DMS 273 treated with DMSO at 0.1 percent for 48 hours (cell line): ENCODE measurements at regions not wholly inside any gene's neighbourhood (a gene's known extent, or its start where the extent isn't known, plus 50 kb on each side); places are given as distances from the start of the nearest gene placed in this dataset.
A peak's percentile ranks its signal among the peaks of the same experiment; 100 is the strongest.

Source experiments
- DNase-seq: peaks from one replicate; lab custom pipeline; 2025; lab: John Stamatoyannopoulos, UW

GRCh38 chr6:168908887-168909286 is 344.8 kb downstream of the THBS2 start:
- DNase-seq, result no peak

GRCh38 chr6:168908166-168908565 is 345.5 kb downstream of the THBS2 start:
- no peak for DNase-seq

- no peak for DNase-seq
These were observed 347.3 kb downstream of the THBS2 start for GRCh38 chr6:168906391-168906790.

- DNase-seq, result no peak
These were observed 348.1 kb downstream of the THBS2 start for GRCh38 chr6:168905451-168906090.

DNA sequence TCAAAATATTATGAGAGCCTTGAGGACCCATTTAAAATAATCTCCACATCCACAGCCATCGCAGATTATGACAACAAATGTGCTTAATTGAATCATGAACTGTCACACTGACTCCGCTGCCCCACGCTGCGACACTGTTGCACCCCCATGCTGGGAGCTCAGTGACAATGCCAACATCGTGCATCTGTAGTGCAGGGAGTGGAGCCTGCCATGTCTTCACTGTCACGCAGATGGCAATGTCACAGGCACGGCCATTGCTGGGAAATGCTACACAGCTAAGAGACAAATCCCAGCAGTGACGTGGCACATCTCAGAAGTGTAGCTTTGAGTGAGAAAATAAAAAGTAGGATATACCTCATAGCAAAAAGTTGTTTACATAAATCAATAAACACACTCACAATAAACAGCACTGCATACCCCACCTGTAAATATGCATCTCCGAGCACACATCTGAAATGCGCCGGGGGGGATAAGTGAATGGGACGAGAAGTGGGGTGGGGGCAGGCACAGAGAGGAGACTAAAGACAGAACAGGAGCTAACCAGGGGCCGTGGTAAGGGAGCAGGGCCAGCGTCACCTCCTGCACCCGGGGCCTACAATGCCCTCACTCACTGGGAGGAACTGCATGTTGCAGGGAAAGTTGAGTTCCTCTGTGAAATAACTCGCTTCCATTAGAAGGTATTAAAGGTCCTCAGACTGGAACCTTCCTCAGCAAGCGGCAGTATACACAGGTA is 349.9 kb downstream of the THBS2 start:
- no peak for DNase-seq

GRCh38 chr6:168902075-168902474 is 351.6 kb downstream of the THBS2 start:
- no peak for DNase-seq

DNA sequence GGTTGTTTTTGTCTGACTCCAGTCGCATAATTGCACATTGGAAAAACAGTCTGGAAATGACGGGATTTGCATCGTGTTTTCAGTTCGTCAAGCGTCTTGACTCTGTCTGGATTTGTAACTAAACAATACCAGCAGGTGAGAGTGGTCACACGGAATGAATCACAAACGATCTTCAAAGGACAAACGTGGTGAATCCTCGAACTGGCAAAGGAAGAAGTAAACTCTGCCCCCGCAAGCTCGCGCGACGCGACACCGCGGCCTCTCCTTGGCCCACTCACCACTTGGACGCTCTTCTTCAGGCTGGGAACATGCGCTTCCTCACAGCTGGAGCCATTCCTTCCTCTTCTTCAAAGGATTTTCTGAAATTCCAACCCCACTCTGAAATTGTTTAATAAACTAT is 352.6 kb downstream of the THBS2 start:
- DNase-seq, result no peak

DNA sequence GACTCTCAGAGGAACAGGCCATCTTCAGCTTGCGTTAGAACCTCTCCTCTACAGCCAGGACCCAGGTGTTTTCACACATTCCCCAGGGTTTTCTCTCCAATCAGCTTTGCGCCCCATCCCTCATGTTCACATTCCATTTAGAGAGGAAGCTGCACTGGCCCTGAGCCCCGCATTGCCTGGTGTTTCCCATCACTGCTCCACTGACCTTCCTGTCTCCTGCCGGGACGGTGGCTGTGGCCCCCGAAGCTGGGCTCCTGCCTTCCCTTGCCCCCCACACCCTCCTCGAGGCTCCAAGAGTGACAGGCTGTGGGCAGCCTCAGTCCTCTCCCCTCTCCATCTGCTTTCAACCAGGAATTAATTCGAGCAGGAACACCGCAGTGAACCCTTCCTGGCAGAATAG is 357.3 kb downstream of the THBS2 start:
- no peak for DNase-seq

DNA sequence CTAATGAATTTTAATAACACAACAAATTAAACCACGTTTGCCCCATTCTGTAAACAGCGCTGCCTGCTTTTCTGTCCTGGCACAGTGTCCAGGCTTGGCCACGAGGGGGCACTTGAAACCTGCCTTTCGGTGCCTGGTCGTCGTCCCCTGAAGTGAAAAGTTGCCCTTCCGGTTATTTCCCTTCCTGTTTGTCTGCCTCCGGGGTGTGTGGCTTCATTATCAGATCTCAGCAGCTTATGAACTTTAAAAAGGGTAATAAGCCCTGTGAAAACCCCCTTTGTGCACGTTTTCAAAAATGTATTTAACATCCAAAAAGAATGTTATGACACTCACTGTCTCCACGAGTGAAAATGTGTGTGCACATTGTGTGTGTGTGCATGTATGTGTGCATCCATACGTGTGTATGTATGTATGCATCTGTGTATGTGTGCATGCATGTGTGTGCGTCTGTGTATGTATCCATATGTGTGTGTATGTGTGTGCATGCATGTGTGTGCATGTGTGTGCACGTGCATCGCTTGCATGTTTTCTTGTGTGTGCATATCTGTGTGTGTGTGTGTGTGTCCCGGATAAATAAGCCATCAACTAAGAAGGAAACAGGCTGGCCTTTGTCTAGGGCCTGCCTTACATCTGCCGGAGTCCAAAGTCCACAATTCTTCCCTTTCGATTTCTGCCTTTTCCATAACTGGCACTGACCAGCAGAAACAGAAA is 358.4 kb downstream of the THBS2 start:
- DNase-seq, result peak; percentile 33

GRCh38 chr6:168892031-168892430 is 361.6 kb downstream of the THBS2 start:
- DNase-seq, result no peak

- DNase-seq, result no peak
These were observed 362.7 kb downstream of the THBS2 start for GRCh38 chr6:168890981-168891365.

DNA sequence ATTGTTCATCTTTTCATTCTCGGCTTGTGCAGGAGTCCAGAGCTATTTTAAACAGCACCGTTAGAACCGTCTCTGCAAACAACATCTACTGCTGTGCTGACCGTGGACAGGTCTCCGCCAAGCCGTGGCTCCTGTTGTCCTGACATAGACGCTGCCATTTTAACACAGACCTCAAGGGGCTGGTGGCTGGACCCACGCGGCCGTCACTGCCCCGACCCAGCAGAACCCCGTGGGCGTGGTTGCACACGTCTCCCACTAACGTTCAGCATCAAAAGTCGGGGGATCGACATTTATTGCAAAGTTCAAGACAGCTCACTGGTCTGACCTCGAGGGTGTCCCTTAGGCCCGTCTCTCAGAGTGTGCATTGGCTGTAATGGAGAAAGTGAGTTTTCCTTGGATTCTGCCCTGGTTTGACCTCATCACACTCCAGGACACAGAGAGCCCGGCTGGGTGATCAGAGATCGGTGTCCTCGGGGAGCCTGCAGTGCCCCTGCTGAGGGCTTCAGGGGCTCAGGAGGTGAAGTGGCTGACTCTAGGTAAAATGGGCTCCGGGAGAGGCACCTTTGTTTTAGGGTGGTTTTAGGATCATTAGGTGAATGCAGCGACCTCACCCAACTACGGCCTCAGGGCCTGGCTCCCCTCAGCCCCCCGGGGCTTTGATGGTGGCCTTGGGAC is 363.2 kb downstream of the THBS2 start:
- DNase-seq, result no peak

DNA sequence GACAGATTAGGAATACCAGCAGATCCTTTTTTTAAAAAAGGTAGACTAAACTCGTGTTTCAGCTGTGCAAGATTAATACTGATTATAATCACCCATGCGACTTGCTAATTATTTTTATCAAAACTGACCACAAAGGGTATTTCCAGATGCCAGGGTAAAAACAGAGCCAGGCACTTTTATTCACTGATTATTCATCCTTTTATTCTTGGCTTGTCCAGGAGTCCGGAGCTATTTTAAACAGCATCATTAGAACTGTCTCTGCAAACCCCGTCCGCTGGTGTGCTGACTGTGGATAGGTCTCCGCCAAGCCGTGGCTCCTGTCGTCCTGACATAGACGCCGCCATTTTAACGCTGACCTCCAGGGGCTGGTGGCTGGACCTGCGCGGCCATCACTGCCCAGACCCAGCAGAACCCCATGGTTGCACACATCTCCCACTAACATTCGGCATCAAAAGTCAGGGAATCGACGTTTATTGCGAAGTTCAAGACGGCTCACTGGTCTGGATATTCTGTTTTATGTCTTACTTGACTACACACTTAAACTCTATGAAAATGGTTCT is 364.8 kb downstream of the THBS2 start:
- no peak for DNase-seq

DNA sequence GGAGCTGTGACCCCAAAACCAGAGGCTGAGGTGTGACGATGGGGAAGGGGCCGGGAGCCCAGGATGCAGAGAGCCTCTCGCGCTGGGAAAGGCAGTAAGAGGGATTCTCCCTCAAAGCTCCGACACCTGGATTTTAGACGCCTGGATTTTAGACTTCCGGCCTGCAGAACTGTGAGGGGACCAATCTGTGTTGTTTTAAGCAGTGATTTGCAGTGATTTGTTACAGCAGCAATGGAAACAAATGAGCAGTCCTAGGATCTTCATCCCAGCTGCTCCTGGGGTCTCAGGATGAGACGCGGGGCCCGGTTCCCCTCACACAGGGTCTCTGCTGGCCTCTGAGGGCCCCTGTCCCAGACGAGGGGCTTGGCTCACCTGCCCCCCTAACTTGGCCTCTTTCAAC is 365.5 kb downstream of the THBS2 start:
- no peak for DNase-seq

DNA sequence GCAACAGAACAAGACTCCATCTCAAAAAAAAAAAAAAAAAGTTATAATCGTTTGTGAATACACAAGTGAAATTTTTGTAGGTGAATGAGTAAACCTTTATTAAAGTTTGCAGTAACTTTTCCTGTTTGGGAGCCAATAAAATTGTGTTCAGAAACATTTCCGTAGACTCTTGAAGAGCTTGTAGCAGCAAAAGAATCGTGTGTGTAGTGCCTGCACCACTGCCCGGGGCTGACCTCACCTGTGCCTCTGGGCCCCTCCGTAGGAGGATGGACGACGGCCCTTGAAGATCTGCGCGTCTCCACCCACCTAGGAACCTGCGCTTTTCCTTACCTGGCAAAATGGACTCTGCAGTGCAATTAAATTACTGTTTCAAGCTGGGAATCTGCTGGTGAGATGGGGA is 366.0 kb downstream of the THBS2 start:
- no peak for DNase-seq

- DNase-seq, result no peak
These were observed 366.7 kb downstream of the THBS2 start for GRCh38 chr6:168886964-168887363.

DNA sequence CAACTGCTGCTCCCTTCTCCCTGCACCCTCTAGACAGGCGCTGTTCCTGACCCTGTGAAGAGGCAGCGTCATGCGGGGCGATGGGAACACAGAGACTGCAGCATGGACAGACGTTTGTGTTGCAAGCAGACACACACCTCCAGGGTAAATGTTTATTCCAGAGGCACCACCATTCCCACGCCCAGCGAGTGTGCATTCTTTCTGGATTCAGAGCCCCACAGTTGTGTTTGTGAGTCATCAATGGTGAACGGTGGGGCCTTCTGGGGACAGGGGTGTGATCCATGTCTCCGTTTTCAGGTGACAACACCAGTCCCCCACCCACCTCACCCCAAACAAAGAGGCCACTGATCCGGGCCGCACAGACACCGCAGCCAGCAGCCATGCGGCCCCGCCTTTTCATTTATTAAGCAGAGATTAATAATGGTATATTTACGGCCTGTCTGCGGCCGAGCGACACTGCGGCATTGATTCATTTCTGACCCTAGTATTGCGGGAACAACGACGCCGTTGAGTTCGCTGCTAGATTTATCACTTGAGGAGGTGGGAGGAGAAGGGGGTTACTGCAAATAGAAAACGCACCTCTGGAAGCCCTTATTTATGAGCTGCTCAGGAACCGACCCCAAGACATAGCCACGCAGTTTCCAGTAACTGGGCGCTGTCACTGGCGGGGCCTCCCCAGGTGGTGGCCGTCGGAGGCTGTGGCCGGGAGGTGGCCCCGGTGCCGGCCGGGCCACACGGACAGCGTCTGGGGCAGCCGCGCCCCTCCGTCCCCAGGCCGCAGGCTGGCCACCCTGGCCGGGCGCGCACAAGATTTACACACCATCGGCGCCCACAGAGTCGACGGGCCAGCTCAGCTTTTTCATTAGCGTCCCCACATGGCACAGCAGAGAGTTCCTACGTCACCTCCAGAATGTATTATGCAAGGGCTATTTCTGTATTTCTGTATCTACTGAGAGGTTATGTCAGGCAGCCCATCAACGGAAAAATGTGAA is 367.6 kb downstream of the THBS2 start:
- DNase-seq, result no peak

DNA sequence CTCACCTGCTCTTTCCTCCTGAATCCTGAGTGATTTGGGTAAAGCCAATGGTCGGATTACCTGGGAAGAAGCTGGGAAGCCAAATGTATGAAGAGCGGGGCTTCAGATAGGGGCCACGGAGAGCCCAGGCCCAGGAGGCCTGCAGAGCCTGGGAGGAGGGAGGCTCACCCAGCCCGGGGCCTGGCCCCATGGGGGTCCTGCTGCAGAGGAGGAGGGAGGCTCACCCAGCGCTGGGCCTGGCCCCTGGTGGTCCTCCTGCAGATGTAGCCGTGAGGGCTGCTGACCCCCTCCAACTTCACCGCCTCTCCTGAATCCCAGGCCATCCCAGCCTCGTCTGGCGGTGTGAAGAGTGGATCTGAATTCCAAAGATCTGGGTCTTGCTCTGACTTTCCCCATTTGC is 368.4 kb downstream of the THBS2 start:
- no peak for DNase-seq

GRCh38 chr6:168884646-168885086 is 369.0 kb downstream of the THBS2 start:
- no peak for DNase-seq

DNA sequence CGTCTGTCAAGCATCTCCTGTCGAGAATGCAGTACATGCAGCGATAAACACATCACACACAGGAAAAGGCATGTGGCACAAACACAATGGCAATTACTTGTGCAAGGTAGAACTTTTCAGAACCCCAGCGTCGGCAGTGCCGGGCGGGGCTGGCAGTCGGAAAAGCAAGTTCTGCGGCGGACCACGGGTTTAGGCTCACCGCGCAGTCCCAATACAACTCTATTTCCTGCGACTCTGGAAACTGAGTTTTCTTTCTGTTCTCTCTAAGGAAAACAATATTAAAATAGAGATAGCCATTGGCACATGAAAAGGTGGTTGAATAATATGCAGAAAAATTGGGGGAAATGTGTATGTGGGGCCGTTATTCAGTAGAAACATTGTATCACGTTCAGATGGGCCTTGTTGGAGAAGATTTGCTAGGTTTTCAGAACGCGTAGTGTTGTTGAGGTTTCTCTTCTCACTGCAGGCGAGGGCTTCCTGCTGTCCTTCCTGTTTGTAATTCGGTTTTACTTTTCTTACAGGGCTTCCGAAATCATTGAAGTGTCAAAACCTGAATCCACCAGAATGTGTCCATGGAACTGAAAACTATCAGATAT is 369.5 kb downstream of the THBS2 start:
- no peak for DNase-seq
